ENCODE measurements at regions not wholly inside any gene's neighbourhood (a gene's known extent, or its start where the extent isn't known, plus 50 kb on each side); places are given as distances from the start of the nearest gene placed in this dataset.

DNA sequence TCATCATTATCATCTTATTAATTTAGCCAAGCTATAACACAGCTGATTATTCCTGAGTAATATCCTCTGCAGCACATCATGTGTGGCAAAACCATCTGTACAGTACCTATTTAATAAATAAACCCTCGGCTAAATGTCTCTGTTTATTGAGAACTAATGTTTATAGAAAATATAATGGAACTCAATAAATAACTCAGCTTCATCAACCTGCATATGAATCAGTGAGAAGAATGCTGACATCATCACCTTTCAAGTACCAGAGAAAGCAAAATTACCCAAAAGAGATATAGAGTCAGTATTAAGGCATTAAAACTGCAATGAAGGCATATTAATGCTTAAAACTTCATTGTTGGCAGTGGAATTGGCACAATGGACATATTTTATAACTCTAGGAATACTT is 558.3 kb downstream of the PLCL1 start:
- no peaks in the 10 kb centered on the region for H3K27me3 ChIP-seq
- H3K36me3 ChIP-seq, result no peaks in the 10 kb centered on the region
- no peak overlapping the region for H3K27ac ChIP-seq
- TF ChIP-seq, protein P1, sequence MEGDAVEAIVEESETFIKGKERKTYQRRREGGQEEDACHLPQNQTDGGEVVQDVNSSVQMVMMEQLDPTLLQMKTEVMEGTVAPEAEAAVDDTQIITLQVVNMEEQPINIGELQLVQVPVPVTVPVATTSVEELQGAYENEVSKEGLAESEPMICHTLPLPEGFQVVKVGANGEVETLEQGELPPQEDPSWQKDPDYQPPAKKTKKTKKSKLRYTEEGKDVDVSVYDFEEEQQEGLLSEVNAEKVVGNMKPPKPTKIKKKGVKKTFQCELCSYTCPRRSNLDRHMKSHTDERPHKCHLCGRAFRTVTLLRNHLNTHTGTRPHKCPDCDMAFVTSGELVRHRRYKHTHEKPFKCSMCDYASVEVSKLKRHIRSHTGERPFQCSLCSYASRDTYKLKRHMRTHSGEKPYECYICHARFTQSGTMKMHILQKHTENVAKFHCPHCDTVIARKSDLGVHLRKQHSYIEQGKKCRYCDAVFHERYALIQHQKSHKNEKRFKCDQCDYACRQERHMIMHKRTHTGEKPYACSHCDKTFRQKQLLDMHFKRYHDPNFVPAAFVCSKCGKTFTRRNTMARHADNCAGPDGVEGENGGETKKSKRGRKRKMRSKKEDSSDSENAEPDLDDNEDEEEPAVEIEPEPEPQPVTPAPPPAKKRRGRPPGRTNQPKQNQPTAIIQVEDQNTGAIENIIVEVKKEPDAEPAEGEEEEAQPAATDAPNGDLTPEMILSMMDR (IDR thresholded peaks at IDR 0.05), result no peak
- no peaks in the 10 kb centered on the region for H3K9me3 ChIP-seq
- intact Hi-C loops (cut with DNase I), result no loop called here
- DNase-seq (no peak), ATAC-seq (no peak)
- H3K4me1 ChIP-seq, result no peaks in the 10 kb centered on the region
- H3K4me3 ChIP-seq, result no peak overlapping the region

DNA sequence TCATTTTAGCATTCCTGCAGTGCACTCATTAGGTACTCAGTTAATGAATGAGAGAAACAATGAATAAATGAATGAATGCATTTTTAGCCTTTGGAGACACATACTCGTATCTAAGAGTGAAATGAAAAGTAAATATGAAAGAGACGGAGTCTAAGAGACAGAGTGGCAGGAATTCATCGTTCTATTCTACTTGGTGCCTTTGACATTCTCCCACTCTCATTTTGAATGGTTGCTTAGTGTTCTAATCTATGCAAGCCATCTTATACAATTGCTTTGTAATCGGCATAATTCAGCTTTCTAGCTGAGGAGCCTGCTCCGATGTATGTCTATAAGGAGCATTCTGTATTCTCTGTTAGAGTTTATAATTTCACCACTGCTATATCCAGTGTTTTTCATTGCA is 554.9 kb downstream of the PLCL1 start:
- H3K4me3 ChIP-seq, result no peak overlapping the region
- intact Hi-C loops (cut with DNase I), result no loop called here
- no peaks in the 10 kb centered on the region for H3K36me3 ChIP-seq
- no peak overlapping the region for H3K27ac ChIP-seq
- TF ChIP-seq, protein P1 (IDR thresholded peaks at IDR 0.05), result no peak
- DNase-seq (no peak), ATAC-seq (no peak)
- H3K9me3 ChIP-seq, result no peaks in the 10 kb centered on the region
- H3K27me3 ChIP-seq, result no peaks in the 10 kb centered on the region
- H3K4me1 ChIP-seq, result no peaks in the 10 kb centered on the region

DNA sequence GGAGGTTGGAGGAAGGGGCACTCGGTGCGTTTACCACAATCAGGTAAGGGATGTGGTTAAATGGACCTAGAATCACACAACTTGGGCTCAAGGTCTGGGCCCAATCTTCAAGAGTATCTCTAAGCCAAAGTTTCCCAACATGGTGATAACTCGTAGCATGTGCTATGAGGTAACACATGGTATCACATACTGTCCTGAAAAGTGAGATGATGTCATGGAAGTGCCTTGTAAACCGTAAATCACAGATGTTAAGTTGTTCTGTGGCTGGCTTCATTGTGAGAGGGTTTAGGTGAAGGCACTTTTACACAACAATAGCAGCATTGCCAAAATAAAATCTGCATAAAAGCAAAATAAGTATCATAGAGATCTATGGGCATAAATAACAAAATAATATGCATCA is 551.8 kb downstream of the PLCL1 start:
- no peak for DNase-seq
- intact Hi-C loops (cut with DNase I), result no loop called here
- Histone ChIP-seq H3K4me1 (no peaks in the 10 kb centered on the region), H3K36me3 (no peaks in the 10 kb centered on the region), H3K9me3 (no peaks in the 10 kb centered on the region), H3K27me3 (no peaks in the 10 kb centered on the region), H3K4me3 (no peak overlapping the region), H3K27ac (no peak overlapping the region)
- ATAC-seq, result no peak
- TF ChIP-seq, protein P1 (IDR thresholded peaks at IDR 0.05), result no peak

DNA sequence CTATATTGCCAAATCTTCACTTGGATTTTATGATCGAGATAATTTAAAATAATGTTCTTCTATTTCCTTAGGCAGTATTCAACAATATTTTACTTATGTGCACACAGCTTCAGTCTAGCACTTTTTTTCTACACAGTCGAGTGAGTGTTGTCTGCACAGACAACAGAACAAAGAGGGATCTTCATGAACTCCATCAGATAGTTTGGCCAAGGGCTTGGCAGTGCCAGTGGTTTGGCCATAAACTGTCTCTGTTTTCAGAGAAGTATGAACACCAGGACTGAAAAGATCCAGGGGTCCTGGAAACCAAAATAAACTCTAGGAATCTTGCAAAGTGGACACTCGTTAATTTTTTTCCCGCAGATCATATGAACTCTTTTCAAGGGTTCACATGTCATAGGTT is 547.3 kb downstream of the PLCL1 start:
- no peak for ATAC-seq
- intact Hi-C loops (cut with DNase I), result no loop called here

DNA sequence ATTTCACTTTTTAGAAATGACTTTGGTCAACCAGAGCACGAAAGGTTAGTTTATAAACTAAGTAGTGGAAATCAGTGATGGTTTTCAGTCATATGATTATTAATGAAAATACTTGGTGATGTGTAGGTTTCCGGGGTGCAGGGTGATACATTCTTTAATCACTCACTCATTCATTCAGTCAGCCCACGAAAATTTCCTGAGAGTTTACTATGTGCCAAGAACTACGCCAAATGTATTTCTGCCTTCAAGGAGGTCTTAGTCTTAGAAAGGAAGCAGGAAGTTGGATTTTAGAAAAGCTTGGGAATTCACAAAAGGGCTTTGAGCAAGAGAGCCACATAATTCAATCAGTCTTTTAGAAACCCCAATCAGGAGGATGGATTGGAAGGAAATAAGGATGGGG is 543.6 kb downstream of the PLCL1 start:
- Histone ChIP-seq H3K9me3 (no peaks in the 10 kb centered on the region), H3K27me3 (no peaks in the 10 kb centered on the region), H3K27ac (no peak overlapping the region), H3K4me3 (no peak overlapping the region), H3K4me1 (no peaks in the 10 kb centered on the region), H3K36me3 (no peaks in the 10 kb centered on the region)
- TF ChIP-seq, protein P1 (IDR thresholded peaks at IDR 0.05), result no peak
- DNase-seq (no peak), ATAC-seq (no peak)
- intact Hi-C loops (cut with DNase I), result no loop called here

More for the DNA sequence above, 547.3 kb downstream of the PLCL1 start:
- H3K36me3 ChIP-seq, result no peaks in the 10 kb centered on the region
- H3K9me3 ChIP-seq, result no peaks in the 10 kb centered on the region
- no peak for DNase-seq
- H3K4me3 ChIP-seq, result no peak overlapping the region
- H3K27ac ChIP-seq, result no peak overlapping the region
- no peaks in the 10 kb centered on the region for H3K27me3 ChIP-seq
- H3K4me1 ChIP-seq, result no peaks in the 10 kb centered on the region
- TF ChIP-seq, protein P1 (IDR thresholded peaks at IDR 0.05), result no peak

DNA sequence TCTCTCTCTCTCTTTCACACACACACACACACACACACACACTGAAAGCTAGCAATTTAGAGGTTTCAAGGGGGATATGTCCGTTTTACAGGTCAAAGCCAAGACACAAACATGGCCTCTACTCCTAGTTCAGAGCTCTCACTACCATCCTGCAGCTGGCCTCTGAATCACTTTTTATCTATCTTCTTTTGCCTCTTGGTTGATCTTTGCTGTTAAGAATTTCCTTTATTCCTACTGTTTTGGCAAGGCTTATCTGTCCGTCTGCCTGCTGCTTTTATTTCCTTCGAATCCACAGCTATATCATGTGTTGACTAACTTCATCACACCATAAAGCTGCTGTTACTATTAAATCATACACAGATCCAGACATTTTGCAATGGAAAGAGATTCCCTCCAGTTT is 543.0 kb downstream of the PLCL1 start:
- Histone ChIP-seq H3K4me3 (no peak overlapping the region), H3K4me1 (no peaks in the 10 kb centered on the region), H3K27ac (no peak overlapping the region), H3K9me3 (no peaks in the 10 kb centered on the region), H3K27me3 (no peaks in the 10 kb centered on the region), H3K36me3 (no peaks in the 10 kb centered on the region)
- TF ChIP-seq, protein P1 (IDR thresholded peaks at IDR 0.05), result no peak
- ATAC-seq (no peak), DNase-seq (no peak)
- intact Hi-C loops (cut with DNase I), result no loop called here
